IMR-90 (cell line): ENCODE measurements at regions not wholly inside any gene's neighbourhood (a gene's known extent, or its start where the extent isn't known, plus 50 kb on each side); places are given as distances from the start of the nearest gene placed in this dataset.

Experiments
- ATAC-seq: fragments of 200-7000 bp; cut with Tn5 transposase; 2 replicates; pipeline ENCODE4 v1.9.1; 2020; ENCODE audit warnings: low read depth, mild to moderate bottlenecking, moderate library complexity
- BruUV-seq: library from RNA; stranded (reverse); fragments of 400-500 nt; replicated peaks from 2 replicates; lab custom pipeline; 2021; lab: Mats Ljungman, UMichigan
- CTCF ChIA-PET: fragments of 300-600 bp; formaldehyde crosslinking; extraction: SDS; loops from one replicate; lab custom pipeline; 2021; ENCODE audit warnings: antibody characterized with exemption; lab: Yijun Ruan, JAX
- POLR2A ChIA-PET: fragments of 300-600 bp; sonication (Branson Sonifier 250); formaldehyde crosslinking; loops from one replicate; lab custom pipeline; 2022; ENCODE audit warnings: antibody characterized with exemption; ENCODE audit not compliant: unreplicated experiment; lab: Charles Lee
- DNase-seq: peaks from one replicate; pipeline ENCODE4 v3.0.0; 2013
- H2AFZ ChIP-seq: replicated peaks from 2 replicates; pipeline ENCODE3; 2013; ENCODE audit warnings: low read length, mild to moderate bottlenecking; ENCODE audit not compliant: poor library complexity
- H2AK5ac ChIP-seq: 2 replicates; pipeline ENCODE4 v1.6.1; 2013; ENCODE audit warnings: low read depth, low read length, inconsistent platforms
- H2AK9ac ChIP-seq: replicated peaks from 2 replicates; pipeline ENCODE3; 2013; ENCODE audit warnings: mild to moderate bottlenecking, low read depth, low read length, moderate library complexity; ENCODE audit not compliant: poor library complexity
- H2BK120ac ChIP-seq: 2 replicates; pipeline ENCODE4 v1.6.1; 2013; ENCODE audit warnings: low read depth, low read length, inconsistent platforms
- H2BK15ac ChIP-seq: 3 replicates; pipeline ENCODE4 v1.6.1; 2013; ENCODE audit warnings: low read depth, low read length, inconsistent platforms
- H2BK20ac ChIP-seq: 2 replicates; pipeline ENCODE4 v1.6.1; 2013; ENCODE audit warnings: low read depth, mild to moderate bottlenecking, inconsistent platforms, low read length, moderate library complexity
- H2BK5ac ChIP-seq: 2 replicates; pipeline ENCODE4 v1.6.1; 2013; ENCODE audit warnings: mild to moderate bottlenecking, low read depth, low read length, inconsistent platforms; ENCODE audit not compliant: poor library complexity, severe bottlenecking
- H3K14ac ChIP-seq: replicated peaks from 2 replicates; pipeline ENCODE4 v1.6.1; 2013; ENCODE audit warnings: low read depth, low read length, inconsistent platforms
- H3K18ac ChIP-seq: 2 replicates; pipeline ENCODE4 v1.6.1; 2013; ENCODE audit warnings: low read depth, low read length, control low read depth
- H3K23ac ChIP-seq: 2 replicates; pipeline ENCODE4 v1.6.1; 2013; ENCODE audit warnings: low read depth, low read length, inconsistent platforms
- H3K27ac ChIP-seq: 2 replicates; pipeline ENCODE4 v1.5.1; 2013; ENCODE audit warnings: mild to moderate bottlenecking, control low read depth, low read length; ENCODE audit not compliant: insufficient read depth
- H3K27me3 ChIP-seq: 2 replicates; pipeline ENCODE4 v1.6.1; 2013; ENCODE audit warnings: low read length; ENCODE audit not compliant: control insufficient read depth, insufficient read depth
- H3K36me3 ChIP-seq: 2 replicates; pipeline ENCODE4 v1.6.1; 2013; ENCODE audit warnings: low read length, mixed read lengths; ENCODE audit not compliant: control insufficient read depth, insufficient read depth
- H3K4ac ChIP-seq: 2 replicates; pipeline ENCODE4 v1.6.1; 2013; ENCODE audit warnings: low read depth, low read length, inconsistent platforms
- H3K4me1 ChIP-seq: 2 replicates; pipeline ENCODE4 v1.6.1; 2013; ENCODE audit warnings: low read length, mixed read lengths; ENCODE audit not compliant: control insufficient read depth, insufficient read depth
- H3K4me2 ChIP-seq: 2 replicates; pipeline ENCODE4 v1.6.1; 2013; ENCODE audit warnings: low read depth, mild to moderate bottlenecking, control low read depth, low read length, moderate library complexity
- H3K4me3 ChIP-seq: 2 replicates; pipeline ENCODE4 v1.5.1; 2013; ENCODE audit warnings: low read depth, mild to moderate bottlenecking, control low read depth, low read length, moderate library complexity; ENCODE audit not compliant: insufficient read depth
- H3K56ac ChIP-seq: 2 replicates; pipeline ENCODE4 v1.6.1; 2013; ENCODE audit warnings: low read length, inconsistent platforms; ENCODE audit not compliant: insufficient read depth; ENCODE audit errors: extremely low read depth
- H3K79me1 ChIP-seq, 2 experiments: 2 replicates each; pipeline ENCODE4 v1.6.1; 2013; ENCODE audit warnings: low read length in 2 of 2, inconsistent platforms in 1 of 2, low read depth in 1 of 2
- H3K9ac ChIP-seq: 2 replicates; pipeline ENCODE4 v1.6.1; 2013; ENCODE audit warnings: low read depth, low read length, control low read depth
- H3K9me1 ChIP-seq: 2 replicates; pipeline ENCODE4 v1.6.1; 2013; ENCODE audit warnings: low read length, inconsistent platforms; ENCODE audit not compliant: insufficient read depth
- H3K9me3 ChIP-seq: 2 replicates; pipeline ENCODE4 v1.6.1; 2013; ENCODE audit warnings: low read length; ENCODE audit not compliant: control insufficient read depth, insufficient read depth
- H4K20me1 ChIP-seq: 2 replicates; pipeline ENCODE4 v1.6.1; 2013; ENCODE audit warnings: low read length, inconsistent platforms; ENCODE audit not compliant: insufficient read depth
- H4K5ac ChIP-seq: 2 replicates; pipeline ENCODE4 v1.6.1; 2013; ENCODE audit warnings: mild to moderate bottlenecking, low read depth, low read length, control low read depth
- H4K8ac ChIP-seq, 2 experiments: 2 replicates each; pipeline ENCODE4 v1.6.1; 2013; ENCODE audit warnings: low read depth in 2 of 2, low read length in 2 of 2, control low read depth in 1 of 2, inconsistent platforms in 1 of 2
- H4K91ac ChIP-seq: 2 replicates; pipeline ENCODE4 v1.6.1; 2013; ENCODE audit warnings: low read depth, low read length, inconsistent platforms; ENCODE audit not compliant: insufficient read depth
- BHLHE40 ChIP-seq: fragments of 150-350 bp; IDR thresholded peaks from 2 replicates; pipeline ENCODE4 v1.6.1; 2016; ENCODE audit warnings: mild to moderate bottlenecking, low read depth, low read length
- CEBPB ChIP-seq: IDR thresholded peaks from 2 replicates; pipeline ENCODE4 v1.6.1; 2012; ENCODE audit warnings: low read depth, low read length, improper control_type of control experiment
- CHD1 ChIP-seq: IDR thresholded peaks from 2 replicates; pipeline ENCODE4 v1.6.1; 2012; ENCODE audit warnings: low read depth, low read length, improper control_type of control experiment
- CTCF ChIP-seq: conservative IDR thresholded peaks from 2 replicates; pipeline ENCODE4 v1.5.1; 2012; ENCODE audit warnings: mild to moderate bottlenecking, low read depth, low read length, improper control_type of control experiment
- ELK1 ChIP-seq: fragments of 150-350 bp; IDR thresholded peaks from 2 replicates; pipeline ENCODE4 v1.6.1; 2016; ENCODE audit warnings: low read depth, mild to moderate bottlenecking, low read length, moderate library complexity, borderline replicate concordance
- FOS ChIP-seq: fragments of 150-350 bp; IDR thresholded peaks from 2 replicates; pipeline ENCODE4 v1.6.1; 2016; ENCODE audit warnings: low read depth, low read length
- MAFK ChIP-seq: IDR thresholded peaks from 2 replicates; pipeline ENCODE4 v1.6.1; 2012; ENCODE audit warnings: low read depth, low read length, improper control_type of control experiment
- MAZ ChIP-seq: IDR thresholded peaks from 2 replicates; pipeline ENCODE4 v1.6.1; 2012; ENCODE audit warnings: low read depth, mild to moderate bottlenecking, low read length, improper control_type of control experiment, moderate library complexity, borderline replicate concordance
- MXI1 ChIP-seq: IDR thresholded peaks from 2 replicates; pipeline ENCODE4 v1.6.1; 2012; ENCODE audit warnings: low read depth, mild to moderate bottlenecking, low read length, moderate library complexity, borderline replicate concordance
- NFE2L2 ChIP-seq: fragments of 150-350 bp; IDR thresholded peaks from 2 replicates; pipeline ENCODE4 v1.6.1; 2016; ENCODE audit warnings: low read depth, mild to moderate bottlenecking, low read length
- POLR2A ChIP-seq: IDR thresholded peaks from 2 replicates; pipeline ENCODE4 v1.6.1; 2012; ENCODE audit warnings: mild to moderate bottlenecking, low read depth, low read length
- RAD21 ChIP-seq: IDR thresholded peaks from 2 replicates; pipeline ENCODE4 v1.6.1; 2012; ENCODE audit warnings: low read length, improper control_type of control experiment
- RCOR1 ChIP-seq: IDR thresholded peaks from 2 replicates; pipeline ENCODE4 v1.6.1; 2012; ENCODE audit warnings: mild to moderate bottlenecking, low read length, improper control_type of control experiment; ENCODE audit not compliant: insufficient replicate concordance
- RFX5 ChIP-seq: IDR thresholded peaks from 2 replicates; pipeline ENCODE4 v1.8.0; 2012; ENCODE audit warnings: low read depth, mild to moderate bottlenecking, low read length, moderate library complexity
- SMC3 ChIP-seq: fragments of 150-350 bp; IDR thresholded peaks from 2 replicates; pipeline ENCODE4 v1.6.1; 2016; ENCODE audit warnings: low read depth, mild to moderate bottlenecking, antibody characterized with exemption, low read length, moderate library complexity
- USF2 ChIP-seq: fragments of 150-350 bp; IDR thresholded peaks from 2 replicates; pipeline ENCODE4 v1.6.1; 2017; ENCODE audit warnings: mild to moderate bottlenecking, antibody characterized with exemption, low read length, low read depth
- WGBS, 2 experiments: methylation state at CpG; one replicate each; pipeline versions ENCODE4 v1.1.5 to v1.1.7; 2013; ENCODE audit warnings: missing lambda C conversion rate in 2 of 2; ENCODE audit not compliant: insufficient read length in 1 of 2; ENCODE audit errors: extremely low coverage in 2 of 2; 5-methylcytosine and 5-hydroxymethylcytosine counted together
- dilution Hi-C: fragments of 300-500 bp; cut with HindIII; formaldehyde crosslinking; loops from one replicate; pipeline ENCODE4 v1.14.3; 2018; ENCODE audit warnings: low sequenced_read_pairs; ENCODE audit not compliant: unreplicated experiment
- in situ Hi-C: fragments of 300-500 bp; cut with MboI; formaldehyde crosslinking; loops from 3 replicates; pipeline ENCODE4 v1.14.3; 2019; ENCODE audit warnings: low sequenced_read_pairs, inconsistent platforms, mixed read lengths
- intact Hi-C: fragments of 100-400 bp; cut with micrococcal nuclease; formaldehyde crosslinking; loops from 2 replicates; pipeline ENCODE4 v1.10.0; 2022

GRCh38 chr3:83816653-83817052 lies 1142.1 kb upstream of the CADM2 start:
- in situ Hi-C loops, result no loop called here
- H4K20me1 ChIP-seq, result no peaks in the 10 kb centered on the region
- no peak overlapping the region for H3K4ac ChIP-seq
- dilution Hi-C loops, result no loop called here
- H3K9ac ChIP-seq, result no peak overlapping the region
- DNase-seq (no peak), ATAC-seq (no peak)
- no peak overlapping the region for H2AFZ ChIP-seq
- H4K91ac ChIP-seq, result no peak overlapping the region
- H3K79me1 ChIP-seq, result no peaks in the 10 kb centered on the region
- H3K4me2 ChIP-seq, result no peak overlapping the region
- BruUV-seq, result no TSS peak
- H3K36me3 ChIP-seq, result no peaks in the 10 kb centered on the region
- H4K5ac ChIP-seq, result no peak overlapping the region
- no peak for TF ChIP-seq POLR2A
- no peak for TF ChIP-seq RFX5
- TF ChIP-seq CHD1, result no peak
- TF ChIP-seq SMC3, result no peak
- TF ChIP-seq CTCF, result no peak
- no peak for TF ChIP-seq RAD21
- no peak for TF ChIP-seq NFE2L2
- no peak for TF ChIP-seq MXI1
- TF ChIP-seq MAFK, result no peak
- no peak for TF ChIP-seq USF2
- TF ChIP-seq BHLHE40, result no peak
- no peak for TF ChIP-seq RCOR1
- TF ChIP-seq ELK1, result no peak
- TF ChIP-seq CEBPB, result no peak
- TF ChIP-seq MAZ, result no peak
- TF ChIP-seq FOS, result no peak
- H2AK5ac ChIP-seq, result no peak overlapping the region
- H2BK15ac ChIP-seq, result no peak overlapping the region
- peaks cover 14% of the 10 kb centered on the region for H3K9me3 ChIP-seq
- H3K23ac ChIP-seq, result no peak overlapping the region
- H4K8ac ChIP-seq, result no peak overlapping the region
- H3K4me1 ChIP-seq, result no peaks in the 10 kb centered on the region
- intact Hi-C loops, result no loop called here
- no peak overlapping the region for H2BK5ac ChIP-seq
- ChIA-PET POLR2A (no interaction called here), CTCF (no interaction called here)
- WGBS, 2 experiments, result no CpG with 5 or more reads among the region's 1 CpG
- H2AK9ac ChIP-seq, result no peak overlapping the region
- H3K18ac ChIP-seq, result no peak overlapping the region
- no peaks in the 10 kb centered on the region for H3K9me1 ChIP-seq
- H2BK120ac ChIP-seq, result no peak overlapping the region
- H3K14ac ChIP-seq, result no peak overlapping the region
- no peak overlapping the region for H3K4me3 ChIP-seq
- no peak overlapping the region for H3K27ac ChIP-seq
- H3K27me3 ChIP-seq, result no peaks in the 10 kb centered on the region
- H2BK20ac ChIP-seq, result no peak overlapping the region
- H3K56ac ChIP-seq, result no peak overlapping the region
